Mesenchymal stem cell (in vitro differentiated cells and primary cell): ENCODE measurements at regions not wholly inside any gene's neighbourhood (a gene's known extent, or its start where the extent isn't known, plus 50 kb on each side); places are given as distances from the start of the nearest gene placed in this dataset.

Experiments used
- DNase-seq: peaks from one replicate; pipeline ENCODE4 v3.0.0-alpha.2; 2013
- H2AFZ ChIP-seq: one replicate; pipeline ENCODE4 v1.6.1; 2013; ENCODE audit warnings: low read depth, mild to moderate bottlenecking, control low read depth, inconsistent platforms, low read length, moderate library complexity
- H2AK5ac ChIP-seq: 2 replicates; pipeline ENCODE4 v1.6.1; 2013; ENCODE audit warnings: low read length, moderate library complexity, mild to moderate bottlenecking, inconsistent platforms; ENCODE audit not compliant: severe bottlenecking
- H2BK120ac ChIP-seq: one replicate; pipeline ENCODE4 v1.6.1; 2013; ENCODE audit warnings: low read depth, mild to moderate bottlenecking, inconsistent platforms, low read length, moderate library complexity
- H2BK12ac ChIP-seq, 2 experiments: one replicate each; pipeline ENCODE4 v1.6.1; 2013; ENCODE audit warnings: inconsistent platforms in 2 of 2, low read length in 2 of 2, mild to moderate bottlenecking in 2 of 2, moderate library complexity in 2 of 2, control low read depth in 1 of 2
- H2BK15ac ChIP-seq: one replicate; pipeline ENCODE4 v1.6.1; 2013; ENCODE audit warnings: mild to moderate bottlenecking, low read depth, inconsistent platforms; ENCODE audit not compliant: poor library complexity, severe bottlenecking
- H2BK5ac ChIP-seq: 2 replicates; pipeline ENCODE4 v1.6.1; 2013; ENCODE audit warnings: low read depth, mild to moderate bottlenecking, low read length, control low read depth, inconsistent platforms; ENCODE audit not compliant: poor library complexity, severe bottlenecking
- H3K14ac ChIP-seq, 2 experiments: one replicate each; pipeline ENCODE4 v1.6.1; 2013; ENCODE audit warnings: inconsistent platforms in 2 of 2, low read length in 2 of 2, control low read depth in 1 of 2, mild to moderate bottlenecking in 1 of 2, moderate library complexity in 1 of 2
- H3K18ac ChIP-seq, 2 experiments: one replicate each; pipeline ENCODE4 v1.6.1; 2013; ENCODE audit warnings: inconsistent platforms in 2 of 2, low read length in 2 of 2, control low read depth in 1 of 2, low read depth in 1 of 2, mild to moderate bottlenecking in 1 of 2
- H3K23ac ChIP-seq, 2 experiments: one replicate each; pipeline ENCODE4 v1.6.1; 2013; ENCODE audit warnings: inconsistent platforms in 2 of 2, low read length in 2 of 2, mild to moderate bottlenecking in 2 of 2, moderate library complexity in 2 of 2, control low read depth in 1 of 2
- H3K27ac ChIP-seq: 2 replicates; pipeline ENCODE4 v1.5.1; 2013; ENCODE audit warnings: mild to moderate bottlenecking, moderate library complexity, low read length, control low read depth, inconsistent platforms; ENCODE audit not compliant: poor library complexity, severe bottlenecking
- H3K27me3 ChIP-seq, 2 experiments: 2 replicates each; pipeline versions ENCODE4 v1.6.1 to v1.7.0; 2013; ENCODE audit warnings: low read length in 2 of 2, mild to moderate bottlenecking in 2 of 2, moderate library complexity in 2 of 2, control low read depth in 1 of 2, inconsistent platforms in 1 of 2; ENCODE audit not compliant: control insufficient read depth in 1 of 2, insufficient read depth in 1 of 2
- H3K36me3 ChIP-seq, 2 experiments: 2 replicates each; pipeline versions ENCODE4 v1.6.1 to v1.7.0; 2013; ENCODE audit warnings: low read length in 2 of 2, control low read depth in 1 of 2, inconsistent platforms in 1 of 2, low read depth in 1 of 2, mild to moderate bottlenecking in 1 of 2; ENCODE audit not compliant: insufficient read depth in 2 of 2, control insufficient read depth in 1 of 2
- H3K4ac ChIP-seq, 2 experiments: one replicate each; pipeline ENCODE4 v1.6.1; 2013; ENCODE audit warnings: inconsistent platforms in 2 of 2, low read length in 2 of 2, mild to moderate bottlenecking in 2 of 2, moderate library complexity in 2 of 2, control low read depth in 1 of 2, low read depth in 1 of 2
- H3K4me1 ChIP-seq: 2 replicates; pipeline ENCODE4 v1.6.1; 2013; ENCODE audit warnings: low read depth, low read length, control low read depth; ENCODE audit not compliant: control insufficient read depth, insufficient read depth
- H3K4me2 ChIP-seq: 2 replicates; pipeline ENCODE4 v1.6.1; 2013; ENCODE audit warnings: low read length, mild to moderate bottlenecking, inconsistent platforms; ENCODE audit not compliant: poor library complexity, severe bottlenecking
- H3K4me3 ChIP-seq, 2 experiments: 2 replicates each; pipeline versions ENCODE4 v1.5.1 to v1.7.0; 2013; ENCODE audit warnings: low read length in 2 of 2, mild to moderate bottlenecking in 2 of 2, control low read depth in 1 of 2, low read depth in 1 of 2; ENCODE audit not compliant: insufficient read depth in 1 of 2
- H3K79me1 ChIP-seq: replicated peaks from 2 replicates; pipeline ENCODE4 v1.6.1; 2013; ENCODE audit warnings: mild to moderate bottlenecking, control low read depth, low read length, inconsistent platforms; ENCODE audit not compliant: poor library complexity, severe bottlenecking
- H3K9ac ChIP-seq: 2 replicates; pipeline ENCODE4 v1.7.0; 2013; ENCODE audit warnings: mild to moderate bottlenecking, low read length, moderate library complexity
- H3K9me3 ChIP-seq: 2 replicates; pipeline ENCODE4 v1.7.0; 2013; ENCODE audit warnings: mild to moderate bottlenecking, low read length; ENCODE audit not compliant: control insufficient read depth
- H4K8ac ChIP-seq: one replicate; pipeline ENCODE4 v1.6.1; 2013; ENCODE audit warnings: inconsistent platforms, mild to moderate bottlenecking, low read length, moderate library complexity
- H4K91ac ChIP-seq: one replicate; pipeline ENCODE4 v1.6.1; 2013; ENCODE audit warnings: mild to moderate bottlenecking, low read length, inconsistent platforms
- WGBS: methylation state at CpG from one replicate; pipeline ENCODE4 v1.1.7; 2013; ENCODE audit warnings: mixed read lengths; 5-methylcytosine and 5-hydroxymethylcytosine counted together

GRCh38 chr5:116992681-116993080 is 418.1 kb upstream of the SEMA6A start:
- Histone ChIP-seq H2AFZ (no peak overlapping the region), H2BK5ac (no peak overlapping the region), H3K23ac (no peak overlapping the region), H3K18ac (no peak overlapping the region), H3K4me3 (no peak overlapping the region), H4K8ac (no peak overlapping the region), H3K4me2 (no peak overlapping the region), H3K79me1 (no peaks in the 10 kb centered on the region), H2BK15ac (no peak overlapping the region), H3K9me3 (no peaks in the 10 kb centered on the region), H3K4ac (no peak overlapping the region), H3K9ac (no peak overlapping the region), H3K27ac (no peak overlapping the region), H3K36me3 (no peaks in the 10 kb centered on the region), H3K14ac (no peak overlapping the region), H3K27me3 (no peaks in the 10 kb centered on the region), H3K4me1 (no peaks in the 10 kb centered on the region), H4K91ac (no peak overlapping the region), H2BK12ac (no peak overlapping the region), H2AK5ac (no peak overlapping the region), H2BK120ac (no peak overlapping the region)
- DNase-seq = no peak
- 100% methylated on average over 1 of the region's 2 CpGs for WGBS

GRCh38 chr5:116989995-116990394 is 415.4 kb upstream of the SEMA6A start:
- Histone ChIP-seq H3K4ac (no peak overlapping the region), H2BK5ac (no peak overlapping the region), H3K4me1 (no peaks in the 10 kb centered on the region), H2AFZ (no peak overlapping the region), H3K4me3 (no peak overlapping the region), H3K27ac (no peak overlapping the region), H2BK120ac (no peak overlapping the region), H2AK5ac (no peak overlapping the region), H3K14ac (no peak overlapping the region), H3K4me2 (no peak overlapping the region), H4K8ac (no peak overlapping the region), H3K36me3 (no peaks in the 10 kb centered on the region), H2BK15ac (no peak overlapping the region), H3K79me1 (no peaks in the 10 kb centered on the region), H3K27me3 (no peaks in the 10 kb centered on the region), H3K18ac (no peak overlapping the region), H3K9ac (no peak overlapping the region), H3K9me3 (no peaks in the 10 kb centered on the region), H2BK12ac (peak overlapping the region in 1 of 2 experiments; percentile 25), H3K23ac (no peak overlapping the region), H4K91ac (no peak overlapping the region)
- WGBS = 79% methylated on average over 3 of the region's 3 CpGs
- DNase-seq = no peak

GRCh38 chr5:116982035-116982434 is 407.4 kb upstream of the SEMA6A start:
- Histone ChIP-seq H2BK12ac (no peak overlapping the region), H3K18ac (no peak overlapping the region), H3K4me2 (no peak overlapping the region), H3K23ac (no peak overlapping the region), H3K36me3 (no peaks in the 10 kb centered on the region), H3K27ac (no peak overlapping the region), H3K4me1 (no peaks in the 10 kb centered on the region), H3K27me3 (no peaks in the 10 kb centered on the region), H2BK15ac (no peak overlapping the region), H2AK5ac (no peak overlapping the region), H2BK120ac (no peak overlapping the region), H3K79me1 (no peaks in the 10 kb centered on the region), H2BK5ac (no peak overlapping the region), H2AFZ (no peak overlapping the region), H3K9me3 (no peaks in the 10 kb centered on the region), H4K91ac (no peak overlapping the region), H3K4me3 (no peak overlapping the region), H4K8ac (no peak overlapping the region), H3K4ac (no peak overlapping the region), H3K14ac (no peak overlapping the region), H3K9ac (no peak overlapping the region)
- no CpG with 5 or more reads among the region's 6 CpGs for WGBS
- peak; percentile 51 for DNase-seq

- Histone ChIP-seq H3K9ac (no peak overlapping the region), H3K14ac (no peak overlapping the region), H2BK15ac (no peak overlapping the region), H3K9me3 (no peaks in the 10 kb centered on the region), H3K23ac (no peak overlapping the region), H2BK120ac (no peak overlapping the region), H3K18ac (no peak overlapping the region), H3K79me1 (no peaks in the 10 kb centered on the region), H2BK5ac (no peak overlapping the region), H3K4me1 (no peaks in the 10 kb centered on the region), H3K27ac (no peak overlapping the region), H2AFZ (no peak overlapping the region), H3K4me3 (no peak overlapping the region), H4K8ac (no peak overlapping the region), H4K91ac (no peak overlapping the region), H3K4ac (no peak overlapping the region), H3K4me2 (no peak overlapping the region), H2AK5ac (no peak overlapping the region), H2BK12ac (no peak overlapping the region), H3K36me3 (no peaks in the 10 kb centered on the region), H3K27me3 (no peaks in the 10 kb centered on the region)
- DNase-seq = no peak
- 86% methylated on average over 2 of the region's 2 CpGs for WGBS
These were observed 406.0 kb upstream of the SEMA6A start for GRCh38 chr5:116980581-116980980.
